GM23338 (cell line): ENCODE measurements at regions not wholly inside any gene's neighbourhood (a gene's known extent, or its start where the extent isn't known, plus 50 kb on each side); places are given as distances from the start of the nearest gene placed in this dataset.

Experiments used
- ATAC-seq: fragments of 200-7000 bp; cut with Tn5 transposase; 3 replicates; pipeline ENCODE4 v1.9.1; 2020
- DNase-seq: peaks from one replicate; pipeline ENCODE4 v3.0.0-alpha.2; 2015; ENCODE audit warnings: low spot score
- H2AFZ ChIP-seq: fragments of 200-600 bp; sonication (generic); 2 replicates; pipeline ENCODE4 v1.8.0; 2016; ENCODE audit warnings: antibody characterized with exemption, mild to moderate bottlenecking, moderate library complexity
- H3F3A ChIP-seq: fragments of 200-600 bp; sonication (generic); replicated peaks from 2 replicates; pipeline ENCODE4 v1.8.0; 2017; ENCODE audit warnings: antibody characterized with exemption, mixed run types, low read depth
- H3K27ac ChIP-seq: fragments of 200-600 bp; sonication (generic); 2 replicates; pipeline ENCODE4 v1.6.1; 2016; ENCODE audit warnings: low read depth
- H3K27me3 ChIP-seq: fragments of 200-600 bp; sonication (generic); 2 replicates; pipeline ENCODE4 v1.8.0; 2016; ENCODE audit warnings: mild to moderate bottlenecking, mixed run types, moderate library complexity; ENCODE audit not compliant: insufficient read depth
- H3K36me3 ChIP-seq: fragments of 200-600 bp; sonication (generic); 2 replicates; pipeline ENCODE4 v1.8.0; 2016; ENCODE audit warnings: mild to moderate bottlenecking; ENCODE audit not compliant: insufficient read depth
- H3K4me1 ChIP-seq: fragments of 200-600 bp; sonication (generic); 2 replicates; pipeline ENCODE4 v1.8.0; 2016; ENCODE audit warnings: mild to moderate bottlenecking, moderate library complexity; ENCODE audit not compliant: insufficient read depth
- H3K4me2 ChIP-seq: fragments of 200-600 bp; sonication (generic); 2 replicates; pipeline ENCODE4 v1.7.1; 2017; ENCODE audit warnings: mixed run types
- H3K4me3 ChIP-seq: fragments of 200-600 bp; sonication (generic); 2 replicates; pipeline ENCODE4 v1.6.1; 2016; ENCODE audit warnings: mixed run types
- H3K79me2 ChIP-seq: fragments of 200-600 bp; sonication (generic); replicated peaks from 2 replicates; pipeline ENCODE4 v1.8.0; 2017; ENCODE audit warnings: mild to moderate bottlenecking; ENCODE audit not compliant: insufficient read depth
- H3K9me2 ChIP-seq: fragments of 200-600 bp; sonication (generic); 2 replicates; pipeline ENCODE4 v1.8.0; 2017; ENCODE audit not compliant: insufficient read depth
- H4K20me1 ChIP-seq: fragments of 200-600 bp; sonication (generic); replicated peaks from 2 replicates; pipeline ENCODE4 v1.8.0; 2017; ENCODE audit warnings: mild to moderate bottlenecking; ENCODE audit not compliant: insufficient read depth
- H3K27ac Mint-ChIP-seq: 2 replicates; pipeline ENCODE4 v1.8.0; 2020; ENCODE audit warnings: inconsistent platforms, mild to moderate bottlenecking, moderate library complexity, mixed read lengths
- H3K27me3 Mint-ChIP-seq: 3 replicates; pipeline ENCODE4 v1.8.0; 2022; ENCODE audit warnings: low read depth, mild to moderate bottlenecking, moderate library complexity, mixed read lengths, inconsistent platforms; ENCODE audit not compliant: insufficient read depth, poor library complexity
- H3K36me3 Mint-ChIP-seq: 3 replicates; pipeline ENCODE4 v1.8.0; 2021; ENCODE audit warnings: low read depth, mild to moderate bottlenecking, inconsistent platforms, moderate library complexity, mixed read lengths
- H3K4me1 Mint-ChIP-seq: 3 replicates; pipeline ENCODE4 v1.8.0; 2020; ENCODE audit warnings: mild to moderate bottlenecking, inconsistent platforms, mixed read lengths
- H3K4me3 Mint-ChIP-seq: 3 replicates; pipeline ENCODE4 v1.8.0; 2021; ENCODE audit warnings: moderate library complexity, mild to moderate bottlenecking, inconsistent platforms, mixed read lengths
- H3K9me3 Mint-ChIP-seq: 3 replicates; pipeline ENCODE4 v1.8.0; 2020; ENCODE audit warnings: moderate library complexity, mild to moderate bottlenecking, inconsistent platforms, mixed read lengths
- CREB1 ChIP-seq: fragments of 250-450 bp; sonication (Bioruptor Pico); IDR thresholded peaks from 2 replicates; pipeline ENCODE4 v1.5.0; 2020; ENCODE audit warnings: low read depth, mild to moderate bottlenecking, moderate library complexity
- ETS1 ChIP-seq: IDR thresholded peaks from 2 replicates; pipeline ENCODE4 v1.6.1; 2016; ENCODE audit warnings: antibody characterized with exemption
- EZH2 ChIP-seq: fragments of 200-600 bp; sonication (generic); IDR thresholded peaks from one replicate; pipeline ENCODE4 v1.8.0; 2017; ENCODE audit warnings: antibody characterized with exemption, mild to moderate bottlenecking, low read depth; ENCODE audit not compliant: unreplicated experiment
- EZH2phosphoT487 ChIP-seq: fragments of 200-600 bp; sonication (generic); IDR thresholded peaks from one replicate; pipeline ENCODE4 v1.8.1; 2018; ENCODE audit warnings: antibody characterized with exemption; ENCODE audit not compliant: unreplicated experiment
- JUNB ChIP-seq: IDR thresholded peaks from one replicate; pipeline ENCODE4 v1.6.1; 2016; ENCODE audit warnings: antibody characterized with exemption; ENCODE audit not compliant: unreplicated experiment
- NANOG ChIP-seq: IDR thresholded peaks from 2 replicates; pipeline ENCODE4 v1.6.1; 2016; ENCODE audit warnings: antibody characterized with exemption, borderline replicate concordance
- POLR2AphosphoS5 ChIP-seq: IDR thresholded peaks from 2 replicates; pipeline ENCODE4 v1.6.1; 2016; ENCODE audit warnings: antibody characterized with exemption, low read depth
- REST ChIP-seq: IDR thresholded peaks from one replicate; pipeline ENCODE4 v1.6.1; 2018; ENCODE audit warnings: antibody characterized with exemption; ENCODE audit not compliant: unreplicated experiment
- STAT1 ChIP-seq: IDR thresholded peaks from one replicate; pipeline ENCODE4 v1.6.1; 2016; ENCODE audit warnings: antibody characterized with exemption; ENCODE audit not compliant: unreplicated experiment
- ZNF114 ChIP-seq: fragments of 250-450 bp; sonication (Bioruptor Pico); IDR thresholded peaks from 2 replicates; pipeline ENCODE4 v1.5.0; 2020; ENCODE audit warnings: mild to moderate bottlenecking, moderate library complexity
- ZNF331 ChIP-seq: fragments of 250-450 bp; sonication (Bioruptor Pico); IDR thresholded peaks from 2 replicates; pipeline ENCODE4 v1.5.0; 2020; ENCODE audit warnings: low read depth, mild to moderate bottlenecking, moderate library complexity

GRCh38 chr6:141000917-141001316 is 1131.8 kb upstream of the GJE1 start (continued):
- TF ChIP-seq POLR2AphosphoS5 = no peak
- no peak for TF ChIP-seq ZNF331
- TF ChIP-seq NANOG = no peak
- TF ChIP-seq ETS1 = no peak
- TF ChIP-seq EZH2phosphoT487 = no peak
- no peak for TF ChIP-seq ZNF114 (CRISPR knock-in tag)
- TF ChIP-seq REST = no peak

- Mint-ChIP-seq H3K27ac (no peak overlapping the region), H3K4me3 (no peak overlapping the region), H3K27me3 (no peaks in the 10 kb centered on the region), H3K9me3 (peaks cover 5% of the 10 kb centered on the region; the same call in 2 of the 3 replicates), H3K4me1 (no peaks in the 10 kb centered on the region), H3K36me3 (peaks cover 3% of the 10 kb centered on the region; the same call in 1 of the 3 replicates)
- Histone ChIP-seq H3K79me2 (no peaks in the 10 kb centered on the region), H3K36me3 (no peaks in the 10 kb centered on the region), H3F3A (no peaks in the 10 kb centered on the region), H3K27me3 (no peaks in the 10 kb centered on the region), H2AFZ (no peak overlapping the region), H3K4me1 (no peaks in the 10 kb centered on the region), H3K27ac (no peak overlapping the region), H3K9me2 (no peaks in the 10 kb centered on the region), H3K4me2 (no peak overlapping the region), H4K20me1 (no peaks in the 10 kb centered on the region), H3K4me3 (no peak overlapping the region)
- ATAC-seq (no peak), DNase-seq (no peak)
- TF ChIP-seq ETS1 = no peak
- no peak for TF ChIP-seq ZNF114 (CRISPR knock-in tag)
- no peak for TF ChIP-seq STAT1
- no peak for TF ChIP-seq EZH2phosphoT487
- no peak for TF ChIP-seq REST
- no peak for TF ChIP-seq NANOG
- no peak for TF ChIP-seq JUNB
- no peak for TF ChIP-seq EZH2
- TF ChIP-seq CREB1 = no peak
Measured at GRCh38 chr6:140993515-140993914, 1139.2 kb upstream of the GJE1 start.
